H1 (cell line): ENCODE measurements at regions not wholly inside any gene's neighbourhood (a gene's known extent, or its start where the extent isn't known, plus 50 kb on each side); places are given as distances from the start of the nearest gene placed in this dataset.

Source experiments
- CTCF ChIA-PET: fragments of 300-600 bp; sonication (Branson Sonifier 250); formaldehyde crosslinking; loops from one replicate; lab custom pipeline; 2021; ENCODE audit not compliant: partially characterized antibody; lab: Charles Lee
- POLR2A ChIA-PET: fragments of 300-600 bp; sonication (Branson Sonifier 250); formaldehyde crosslinking; loops from one replicate; lab custom pipeline; 2021; ENCODE audit warnings: inconsistent platforms; ENCODE audit not compliant: partially characterized antibody; lab: Charles Lee
- DNase-seq, 2 experiments: peaks; one replicate each; pipeline versions ENCODE4 v3.0.0 to v3.0.0-alpha.2; 2010 to 2022; ENCODE audit warnings: low spot score in 2 of 2, low read depth in 1 of 2, mixed read lengths in 1 of 2
- FAIRE-seq: peaks from 2 replicates; lab custom pipeline; 2011; peaks lifted over from hg19 to GRCh38; lab: Jason Lieb, UNC
- H2AFZ ChIP-seq: 2 replicates; pipeline ENCODE4 v1.8.1; 2012; ENCODE audit warnings: low read length, inconsistent platforms
- H2AK5ac ChIP-seq: 2 replicates; pipeline ENCODE4 v1.6.1; 2013; ENCODE audit warnings: low read depth, low read length
- H2BK120ac ChIP-seq: replicated peaks from 2 replicates; pipeline ENCODE3; 2013; ENCODE audit warnings: low read depth, low read length, inconsistent platforms
- H2BK12ac ChIP-seq: 2 replicates; pipeline ENCODE4 v1.6.1; 2013; ENCODE audit warnings: low read depth, low read length
- H2BK15ac ChIP-seq: 2 replicates; pipeline ENCODE4 v1.6.1; 2013; ENCODE audit warnings: low read length
- H2BK20ac ChIP-seq: 2 replicates; pipeline ENCODE4 v1.6.1; 2013; ENCODE audit warnings: low read length
- H2BK5ac ChIP-seq: 2 replicates; pipeline ENCODE4 v1.6.1; 2013; ENCODE audit warnings: low read depth, low read length
- H3K14ac ChIP-seq: 2 replicates; pipeline ENCODE4 v1.6.1; 2013; ENCODE audit warnings: inconsistent platforms; ENCODE audit not compliant: insufficient read length
- H3K18ac ChIP-seq: 2 replicates; pipeline ENCODE4 v1.6.1; 2013; ENCODE audit warnings: low read length; ENCODE audit errors: extremely low read depth
- H3K23ac ChIP-seq: 2 replicates; pipeline ENCODE4 v1.6.1; 2013; ENCODE audit warnings: inconsistent platforms; ENCODE audit not compliant: insufficient read length
- H3K23me2 ChIP-seq: 2 replicates; pipeline ENCODE4 v1.6.1; 2013; ENCODE audit warnings: low read depth, low read length
- H3K27ac ChIP-seq: 2 replicates; pipeline ENCODE4 v1.6.1; 2011; ENCODE audit warnings: low read depth, low read length, inconsistent platforms
- H3K27me3 ChIP-seq, 4 experiments: replicated peaks in 1 of 4; 1 replicate in 1 of 4; 2 replicates in 3 of 4; pipeline versions ENCODE4 v1.6.1 to v1.8.1; 2011 to 2013; ENCODE audit warnings: low read length in 3 of 4, mild to moderate bottlenecking in 3 of 4, inconsistent platforms in 2 of 4, mixed read lengths in 2 of 4, moderate library complexity in 1 of 4; ENCODE audit not compliant: control insufficient read depth in 3 of 4, insufficient read depth in 3 of 4; ENCODE audit errors: extremely low read depth in 1 of 4
- H3K36me3 ChIP-seq, 4 experiments: 2 replicates each; pipeline versions ENCODE4 v1.6.1 to v1.8.1; 2011 to 2013; ENCODE audit warnings: mild to moderate bottlenecking in 4 of 4, low read length in 3 of 4, moderate library complexity in 2 of 4, control low read depth in 1 of 4, inconsistent platforms in 1 of 4; ENCODE audit not compliant: insufficient read depth in 4 of 4, control insufficient read depth in 2 of 4
- H3K4ac ChIP-seq: replicated peaks from 2 replicates; pipeline ENCODE3; 2013; ENCODE audit warnings: low read length, low read depth, mixed read lengths, inconsistent platforms; ENCODE audit not compliant: insufficient read length
- H3K4me1 ChIP-seq, 4 experiments: replicated peaks in 1 of 4; 1 replicate in 1 of 4; 2 replicates in 3 of 4; pipeline versions ENCODE4 v1.6.1 to v1.8.1; 2011 to 2013; ENCODE audit warnings: low read length in 3 of 4, inconsistent platforms in 2 of 4, mixed read lengths in 1 of 4; ENCODE audit not compliant: insufficient read depth in 4 of 4, control insufficient read depth in 3 of 4
- H3K4me2 ChIP-seq, 2 experiments: 2 replicates each; pipeline versions ENCODE4 v1.6.1 to v1.8.1; 2011 to 2013; ENCODE audit warnings: low read depth in 2 of 2, low read length in 2 of 2, control low read depth in 1 of 2, inconsistent platforms in 1 of 2, mild to moderate bottlenecking in 1 of 2; ENCODE audit not compliant: insufficient read depth in 1 of 2
- H3K4me3 ChIP-seq, 4 experiments: fragments of 200-600, 300-600 bp in 1 of 4; sonication (generic), shearing (Covaris generic), sonication (Bioruptor Twin) in 1 of 4; 2 replicates each; pipeline versions ENCODE4 v1.5.1 to v1.8.1; 2011 to 2016; ENCODE audit warnings: low read length in 4 of 4, low read depth in 3 of 4, control low read depth in 2 of 4, inconsistent platforms in 2 of 4, mild to moderate bottlenecking in 2 of 4, mixed read lengths in 1 of 4, moderate library complexity in 1 of 4; ENCODE audit not compliant: insufficient read depth in 2 of 4; ENCODE audit errors: extremely low read depth in 1 of 4
- H3K56ac ChIP-seq: replicated peaks from 2 replicates; pipeline ENCODE3; 2013; ENCODE audit warnings: low read depth, mild to moderate bottlenecking, mixed read lengths, low read length, inconsistent platforms; ENCODE audit not compliant: insufficient read length
- H3K79me1 ChIP-seq: 2 replicates; pipeline ENCODE4 v1.6.1; 2013; ENCODE audit warnings: low read depth, low read length, control low read depth
- H3K79me2 ChIP-seq, 2 experiments: 2 replicates each; pipeline versions ENCODE4 v1.6.1 to v1.8.1; 2012 to 2013; ENCODE audit warnings: low read length in 2 of 2, mild to moderate bottlenecking in 2 of 2, inconsistent platforms in 1 of 2; ENCODE audit not compliant: insufficient read depth in 2 of 2, control insufficient read depth in 1 of 2
- H3K9ac ChIP-seq, 4 experiments: replicated peaks in 1 of 4; 1 replicate in 1 of 4; 2 replicates in 3 of 4; pipeline versions ENCODE4 v1.6.1 to v1.8.1; 2011 to 2013; ENCODE audit warnings: low read depth in 3 of 4, low read length in 3 of 4, control low read depth in 2 of 4, mild to moderate bottlenecking in 2 of 4, moderate library complexity in 2 of 4, inconsistent platforms in 1 of 4; ENCODE audit errors: extremely low read depth in 1 of 4
- H3K9me3 ChIP-seq, 2 experiments: 2 replicates each; pipeline versions ENCODE4 v1.6.1 to v1.8.1; 2012 to 2013; ENCODE audit warnings: mild to moderate bottlenecking in 2 of 2, moderate library complexity in 2 of 2, control low read depth in 1 of 2, inconsistent platforms in 1 of 2, low read depth in 1 of 2, low read length in 1 of 2, mixed read lengths in 1 of 2; ENCODE audit not compliant: insufficient read depth in 2 of 2
- H4K20me1 ChIP-seq, 2 experiments: replicated peaks in 1 of 2; 2 replicates each; pipeline versions ENCODE3 to v1.8.1; 2011 to 2013; ENCODE audit warnings: inconsistent platforms in 2 of 2, low read length in 2 of 2, mild to moderate bottlenecking in 1 of 2; ENCODE audit not compliant: insufficient read depth in 2 of 2, control insufficient read depth in 1 of 2
- H4K5ac ChIP-seq: 2 replicates; pipeline ENCODE4 v1.6.1; 2013; ENCODE audit warnings: low read length, low read depth, mixed read lengths, inconsistent platforms; ENCODE audit not compliant: insufficient read length
- H4K8ac ChIP-seq: 2 replicates; pipeline ENCODE4 v1.8.0; 2013; ENCODE audit warnings: mild to moderate bottlenecking, moderate library complexity, low read length, inconsistent platforms; ENCODE audit not compliant: insufficient read depth; ENCODE audit errors: extremely low read depth
- H4K91ac ChIP-seq: replicated peaks from 2 replicates; pipeline ENCODE3; 2013; ENCODE audit warnings: low read length, mixed read lengths, inconsistent platforms; ENCODE audit not compliant: insufficient read length
- EGR1 ChIP-seq: IDR thresholded peaks from 2 replicates; pipeline ENCODE4 v1.6.1; 2011; ENCODE audit warnings: low read depth, low read length, borderline replicate concordance
- NRF1 ChIP-seq: IDR thresholded peaks from 2 replicates; pipeline ENCODE4 v1.6.1; 2011; ENCODE audit warnings: mild to moderate bottlenecking, low read depth, low read length, improper control_type of control experiment
- SP2 ChIP-seq: IDR thresholded peaks from 2 replicates; pipeline ENCODE4 v1.6.1; 2012; ENCODE audit warnings: mild to moderate bottlenecking, low read length, inconsistent platforms
- WGBS, 2 experiments: shearing (Covaris generic) in 1 of 2; methylation state at CpG; one replicate each; pipeline versions ENCODE4 v1.1.6 to v1.1.7; 2013 to 2015; ENCODE audit warnings: low lambda C conversion rate in 2 of 2, mixed read lengths in 2 of 2, inconsistent platforms in 1 of 2, low coverage in 1 of 2, missing lambda C conversion rate in 1 of 2; ENCODE audit not compliant: insufficient replicate concordance in 2 of 2, insufficient coverage in 1 of 2, insufficient read length in 1 of 2; ENCODE audit errors: extremely low coverage in 1 of 2, missing lambda C conversion rate in 1 of 2; 5-methylcytosine and 5-hydroxymethylcytosine counted together

DNA sequence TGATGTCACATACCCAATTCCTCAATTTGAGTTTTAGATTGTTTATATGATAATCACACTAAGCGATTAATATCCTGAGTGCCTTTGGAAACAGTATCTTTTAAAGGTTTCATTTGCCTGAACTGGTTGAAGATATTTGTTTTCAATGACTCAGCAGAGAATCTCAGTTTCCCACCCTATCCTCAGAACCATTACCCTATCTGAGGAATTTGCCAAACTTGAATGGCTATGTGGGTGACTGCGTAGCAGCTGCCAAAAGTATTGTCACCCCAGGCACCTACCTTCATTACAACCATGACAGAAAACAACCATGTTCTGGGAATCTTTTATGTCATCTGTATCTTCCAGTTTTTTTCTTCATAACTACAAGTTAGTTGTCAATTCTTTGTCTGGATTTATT, 440.1 kb upstream of the NBEA start:
- Histone ChIP-seq H2BK20ac (no peak overlapping the region), H2BK5ac (no peak overlapping the region), H3K9ac (no peak overlapping the region), H3K36me3 (no peaks in the 10 kb centered on the region), H4K8ac (no peak overlapping the region), H3K18ac (no peak overlapping the region), H2BK120ac (no peak overlapping the region), H3K4me1 (no peaks in the 10 kb centered on the region), H3K79me1 (no peaks in the 10 kb centered on the region), H4K5ac (no peak overlapping the region), H3K56ac (no peak overlapping the region), H3K4ac (no peak overlapping the region), H2AK5ac (no peak overlapping the region), H3K23ac (no peak overlapping the region), H2BK12ac (no peak overlapping the region), H3K14ac (no peak overlapping the region), H3K23me2 (no peaks in the 10 kb centered on the region), H4K20me1 (no peaks in the 10 kb centered on the region), H3K4me2 (no peak overlapping the region), H3K79me2 (no peaks in the 10 kb centered on the region), H2BK15ac (no peak overlapping the region), H2AFZ (no peak overlapping the region), H3K9me3 (no peaks in the 10 kb centered on the region), H3K27ac (no peak overlapping the region), H4K91ac (no peak overlapping the region), H3K27me3 (no peaks in the 10 kb centered on the region), H3K4me3 (no peak overlapping the region)
- no peak for DNase-seq
- FAIRE-seq: no peak
- WGBS, 2 experiments: 93% methylated on average over 2 of the region's 2 CpGs; no CpG with 5 or more reads in 1 of the 2 experiments
- ChIA-PET CTCF (no interaction called here), POLR2A (no interaction called here)
- no peak for TF ChIP-seq EGR1
- no peak for TF ChIP-seq SP2
- TF ChIP-seq NRF1: no peak
